Mammary epithelial cell (primary cell): ENCODE measurements at regions not wholly inside any gene's neighbourhood (a gene's known extent, or its start where the extent isn't known, plus 50 kb on each side); places are given as distances from the start of the nearest gene placed in this dataset.

ENCODE experiments used
- EZH2 ChIP-seq: IDR thresholded peaks from 2 replicates; pipeline ENCODE4 v1.6.1; 2012; ENCODE audit warnings: low read length, inconsistent platforms, borderline replicate concordance
- TF ChIP-seq, protein P1 (sequence below), 2 donors: IDR thresholded peaks in 1 of 2; conservative IDR thresholded peaks in 1 of 2; 2 replicates each; pipeline ENCODE4 v1.5.1; 2011 to 2012; ENCODE audit warnings: inconsistent platforms in 2 of 2, low read length in 2 of 2, mild to moderate bottlenecking in 2 of 2, control low read depth in 1 of 2, low read depth in 1 of 2; ENCODE audit not compliant: insufficient read depth in 1 of 2; ENCODE audit errors: extremely low read depth in 1 of 2

DNA sequence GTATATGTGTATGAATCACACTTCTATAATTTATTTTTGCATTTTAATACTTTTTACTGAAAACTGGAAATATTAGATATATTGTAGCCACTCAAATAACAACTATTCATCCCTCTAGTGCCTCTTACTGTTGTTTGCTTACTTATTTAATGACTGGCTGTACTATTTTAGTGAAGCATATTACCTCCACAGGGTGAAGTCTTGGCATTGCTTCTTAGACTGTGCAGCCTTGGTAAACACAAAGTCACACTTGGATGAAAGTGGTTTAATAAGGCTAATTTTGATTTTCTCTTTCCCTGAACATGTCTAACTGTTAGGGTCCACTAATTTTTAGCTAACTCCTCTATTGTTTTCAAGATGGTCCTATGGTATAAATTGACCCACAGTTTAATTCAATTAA, 1043.2 kb upstream of the ADGRB3 start:
- TF ChIP-seq, protein P1, sequence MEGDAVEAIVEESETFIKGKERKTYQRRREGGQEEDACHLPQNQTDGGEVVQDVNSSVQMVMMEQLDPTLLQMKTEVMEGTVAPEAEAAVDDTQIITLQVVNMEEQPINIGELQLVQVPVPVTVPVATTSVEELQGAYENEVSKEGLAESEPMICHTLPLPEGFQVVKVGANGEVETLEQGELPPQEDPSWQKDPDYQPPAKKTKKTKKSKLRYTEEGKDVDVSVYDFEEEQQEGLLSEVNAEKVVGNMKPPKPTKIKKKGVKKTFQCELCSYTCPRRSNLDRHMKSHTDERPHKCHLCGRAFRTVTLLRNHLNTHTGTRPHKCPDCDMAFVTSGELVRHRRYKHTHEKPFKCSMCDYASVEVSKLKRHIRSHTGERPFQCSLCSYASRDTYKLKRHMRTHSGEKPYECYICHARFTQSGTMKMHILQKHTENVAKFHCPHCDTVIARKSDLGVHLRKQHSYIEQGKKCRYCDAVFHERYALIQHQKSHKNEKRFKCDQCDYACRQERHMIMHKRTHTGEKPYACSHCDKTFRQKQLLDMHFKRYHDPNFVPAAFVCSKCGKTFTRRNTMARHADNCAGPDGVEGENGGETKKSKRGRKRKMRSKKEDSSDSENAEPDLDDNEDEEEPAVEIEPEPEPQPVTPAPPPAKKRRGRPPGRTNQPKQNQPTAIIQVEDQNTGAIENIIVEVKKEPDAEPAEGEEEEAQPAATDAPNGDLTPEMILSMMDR (conservative IDR thresholded peaks at IDR 0.05 in 1 of 2, IDR thresholded peaks at IDR 0.05 in 1 of 2; ENCODE audit: extremely low read depth in 1 of 2, insufficient read depth in 1 of 2, low read depth in 1 of 2, low read length in 2 of 2): no peak
- no peak for TF ChIP-seq EZH2
